GM19324 (cell line): ENCODE measurements at regions not wholly inside any gene's neighbourhood (a gene's known extent, or its start where the extent isn't known, plus 50 kb on each side); places are given as distances from the start of the nearest gene placed in this dataset.
"Not testable (repeated sequence)": the region's sequence is repeated elsewhere in the genome, so short reads cannot be mapped to it uniquely, and the experiment has no call there.

Experiments used
- ATAC-seq: cut with Tn5 transposase; IDR thresholded peaks from one replicate; pipeline ENCODE4 v1.9.1; 2021; ENCODE audit warnings: mild to moderate bottlenecking, moderate library complexity; ENCODE audit not compliant: unreplicated experiment, low FRiP score

- ATAC-seq = no peak
Observed at GRCh38 chr12:68537571-68537970, 73.1 kb upstream of the RAP1B start.

GRCh38 chr12:68538726-68539614, 71.7 kb upstream of the RAP1B start:
- no peak for ATAC-seq

- ATAC-seq = no peak
Observed at GRCh38 chr12:68539615-68539952, 71.1 kb upstream of the RAP1B start.

- not testable (repeated sequence) for ATAC-seq
Observed at GRCh38 chr12:68540768-68541167, 69.9 kb upstream of the RAP1B start.

GRCh38 chr12:68547318-68547717, 63.4 kb upstream of the RAP1B start:
- ATAC-seq = not testable (repeated sequence)

- not testable (repeated sequence) for ATAC-seq
Observed at GRCh38 chr12:68552605-68553195, 58.0 kb upstream of the RAP1B start.

GRCh38 chr12:68557011-68557730, 53.5 kb upstream of the RAP1B start:
- ATAC-seq = no peak

- ATAC-seq = no peak
Observed at GRCh38 chr12:68559246-68559645, 51.5 kb upstream of the RAP1B start.

- no peak for ATAC-seq
Observed at GRCh38 chr12:68559984-68560850, 50.5 kb upstream of the RAP1B start.

GRCh38 chr12:68560851-68561422, 49.8 kb upstream of the RAP1B start:
- ATAC-seq = no peak
